ENCODE measurements at regions not wholly inside any gene's neighbourhood (a gene's known extent, or its start where the extent isn't known, plus 50 kb on each side); places are given as distances from the start of the nearest gene placed in this dataset.
"Not testable (repeated sequence)": the region's sequence is repeated elsewhere in the genome, so short reads cannot be mapped to it uniquely, and the experiment has no call there.

- not testable (repeated sequence) for TF ChIP-seq CTCF, POLR2A (IDR thresholded peaks at IDR 0.05)
Measured at GRCh38 chrY:26268421-26268820, 646.5 kb downstream of the CDY1 start.

Data from testis (tissue), 2 donors.